Stromal cell of bone marrow (primary cell): ENCODE measurements at regions not wholly inside any gene's neighbourhood (a gene's known extent, or its start where the extent isn't known, plus 50 kb on each side); places are given as distances from the start of the nearest gene placed in this dataset.
"Not testable (repeated sequence)": the region's sequence is repeated elsewhere in the genome, so short reads cannot be mapped to it uniquely, and the experiment has no call there.

Experiments used
- DNase-seq: peaks from one replicate; pipeline ENCODE4 v3.0.0-alpha.2; 2012; ENCODE audit warnings: low read depth

DNA sequence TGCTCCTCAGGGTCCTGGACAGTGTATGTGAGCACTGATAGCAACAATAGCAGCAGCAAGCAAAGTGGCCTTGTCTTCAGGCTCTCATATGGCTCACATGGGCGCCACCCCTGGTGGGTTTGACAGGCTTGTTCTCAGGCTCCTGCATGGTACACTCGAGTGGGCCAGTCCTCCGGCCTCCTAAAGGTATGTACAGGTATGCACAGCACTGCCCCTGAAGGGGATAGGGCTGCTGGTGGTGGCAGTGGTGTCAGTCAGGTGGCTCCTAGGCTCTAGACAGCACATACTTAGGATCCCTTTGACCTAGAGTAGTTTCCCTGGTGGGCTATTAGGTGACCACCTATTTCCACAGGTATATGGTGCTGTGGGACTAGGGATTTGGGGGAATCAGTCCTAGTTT lies 79.8 kb downstream of the LGALS9B start:
- not testable (repeated sequence) for DNase-seq

GRCh38 chr17:20381358-20382300 lies 85.7 kb downstream of the LGALS9B start:
- peak; percentile 2 for DNase-seq

DNA sequence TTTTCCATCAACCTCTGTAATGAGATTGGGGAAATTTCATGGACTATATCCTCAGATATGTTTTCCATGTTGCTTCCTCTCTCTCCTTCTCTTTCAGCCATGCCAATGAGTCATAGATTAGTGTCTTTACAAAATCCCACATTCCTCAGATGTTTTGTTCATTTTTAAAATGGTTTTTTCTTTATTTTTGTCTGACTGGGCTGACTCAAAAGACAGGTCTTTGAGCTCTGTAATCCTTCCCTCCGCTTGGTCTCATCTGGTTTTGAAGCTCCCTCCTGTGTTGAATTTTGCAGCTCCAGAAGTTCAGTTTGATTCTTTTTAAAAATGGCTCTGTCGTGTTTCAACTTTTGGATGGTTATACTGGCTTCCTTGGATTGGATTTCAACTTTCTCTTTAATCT lies 86.7 kb downstream of the LGALS9B start:
- DNase-seq, result peak; percentile 18

- peak; percentile 31 for DNase-seq
These were observed 88.1 kb downstream of the LGALS9B start for GRCh38 chr17:20379251-20379650.

DNA sequence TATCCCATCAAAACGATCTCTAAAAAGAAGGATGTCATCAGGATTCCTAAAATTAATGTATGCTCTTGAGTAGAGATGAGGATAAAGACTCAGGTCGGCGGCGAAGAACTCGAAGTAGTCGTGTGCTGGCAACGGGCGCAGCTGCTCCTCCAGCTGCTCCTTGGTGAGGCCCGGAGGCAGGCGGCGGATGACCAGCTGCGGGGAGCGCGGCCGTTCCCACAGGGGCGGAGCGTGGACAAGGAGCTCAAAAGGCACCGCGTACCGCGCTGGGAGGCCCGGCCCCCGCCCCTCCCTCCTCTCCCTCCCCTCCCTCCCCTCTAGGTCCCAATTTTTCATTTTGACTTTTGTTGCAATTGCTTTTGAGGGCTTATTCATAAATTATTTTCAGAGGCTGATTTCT lies 90.7 kb downstream of the LGALS9B start:
- DNase-seq, result not testable (repeated sequence)

DNA sequence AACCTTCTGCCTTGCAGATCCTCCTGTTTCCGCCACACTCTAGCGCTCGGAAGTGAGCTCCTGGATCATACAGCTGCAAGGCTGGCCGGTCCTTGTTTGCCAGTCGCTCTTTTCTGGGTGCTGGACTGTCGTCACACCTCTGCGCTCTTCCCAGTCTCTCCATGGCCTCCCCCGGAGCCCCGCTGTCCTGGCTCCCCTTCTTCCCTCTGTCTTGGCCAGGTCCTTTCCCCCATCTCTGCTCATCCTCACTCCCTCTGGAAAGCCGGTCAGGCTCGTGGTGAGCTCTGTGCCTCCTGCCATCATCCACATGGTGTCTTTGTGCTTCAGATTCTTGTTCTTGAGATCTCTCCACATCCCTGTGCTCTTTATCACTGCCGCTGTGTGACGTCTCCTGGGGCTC lies 91.6 kb downstream of the LGALS9B start:
- not testable (repeated sequence) for DNase-seq
